Esophagus muscularis mucosa (tissue), 4 donors: ENCODE measurements at regions not wholly inside any gene's neighbourhood (a gene's known extent, or its start where the extent isn't known, plus 50 kb on each side); places are given as distances from the start of the nearest gene placed in this dataset.

Experiments used
- CTCF ChIP-seq, 3 experiments: fragments of 200-600 bp in 2 of 3; fragments of 450-650 bp in 1 of 3; sonication (generic) in 2 of 3; IDR thresholded peaks; one replicate each; pipeline ENCODE4 v1.5.1; 2017 to 2019; ENCODE audit warnings: antibody characterized with exemption in 3 of 3, mild to moderate bottlenecking in 2 of 3, moderate library complexity in 1 of 3
- EP300 ChIP-seq: sonication (generic); formaldehyde crosslinking; IDR thresholded peaks from one replicate; pipeline ENCODE4 v1.6.1; 2017; ENCODE audit warnings: antibody characterized with exemption
- POLR2A ChIP-seq: fragments of 450-650 bp; IDR thresholded peaks from one replicate; pipeline ENCODE4 v1.6.1; 2017; ENCODE audit warnings: antibody characterized with exemption, moderate library complexity, mild to moderate bottlenecking, low read depth
- POLR2AphosphoS5 ChIP-seq, 2 donors: sonication (generic); formaldehyde crosslinking; IDR thresholded peaks; one replicate each; pipeline ENCODE4 v1.6.1; 2017; ENCODE audit warnings: antibody characterized with exemption in 2 of 2

- TF ChIP-seq CTCF (IDR thresholded peaks at IDR 0.05) = no peak
- no peak for TF ChIP-seq POLR2A
- no peak for TF ChIP-seq POLR2AphosphoS5 (IDR thresholded peaks at IDR 0.05)
- no peak for TF ChIP-seq EP300
Measured at GRCh38 chr21:39066829-39067780, 116.1 kb downstream of the PSMG1 start.
